Activated CD8-positive, alpha-beta memory T cell treated with anti-CD3 and anti-CD28 coated beads for 24 hours (primary cell): ENCODE measurements at regions not wholly inside any gene's neighbourhood (a gene's known extent, or its start where the extent isn't known, plus 50 kb on each side); places are given as distances from the start of the nearest gene placed in this dataset.

Experiments
- DNase-seq: peaks from one replicate; pipeline ENCODE4 v3.0.0-alpha.2; 2020

GRCh38 chr11:127531167-127531566, 530.6 kb upstream of the KIRREL3 start:
- no peak for DNase-seq

- no peak for DNase-seq
Observed at GRCh38 chr11:127528297-127528696, 527.7 kb upstream of the KIRREL3 start.

- DNase-seq = no peak
Observed at GRCh38 chr11:127524618-127525017, 524.0 kb upstream of the KIRREL3 start.

- DNase-seq = no peak
Observed at GRCh38 chr11:127521413-127521812, 520.8 kb upstream of the KIRREL3 start.

- DNase-seq = no peak
Observed at GRCh38 chr11:127507851-127508250, 507.3 kb upstream of the KIRREL3 start.

- no peak for DNase-seq
Observed at GRCh38 chr11:127506647-127507046, 506.1 kb upstream of the KIRREL3 start.

- DNase-seq = no peak
Observed at GRCh38 chr11:127506126-127506525, 505.6 kb upstream of the KIRREL3 start.

GRCh38 chr11:127496165-127496564, 495.6 kb upstream of the KIRREL3 start:
- DNase-seq = no peak

GRCh38 chr11:127493330-127494022, 492.9 kb upstream of the KIRREL3 start:
- DNase-seq = no peak

GRCh38 chr11:127492029-127492428, 491.5 kb upstream of the KIRREL3 start:
- DNase-seq = no peak

- no peak for DNase-seq
Observed at GRCh38 chr11:127491589-127491988, 491.0 kb upstream of the KIRREL3 start.

GRCh38 chr11:127490896-127491295, 490.3 kb upstream of the KIRREL3 start:
- DNase-seq = no peak

GRCh38 chr11:127485541-127485940, 485.0 kb upstream of the KIRREL3 start:
- DNase-seq = no peak

GRCh38 chr11:127481391-127481790, 480.8 kb upstream of the KIRREL3 start:
- no peak for DNase-seq

GRCh38 chr11:127478826-127479225, 478.3 kb upstream of the KIRREL3 start:
- no peak for DNase-seq

- no peak for DNase-seq
Observed at GRCh38 chr11:127474766-127475165, 474.2 kb upstream of the KIRREL3 start.

- no peak for DNase-seq
Observed at GRCh38 chr11:127472505-127472904, 471.9 kb upstream of the KIRREL3 start.

GRCh38 chr11:127471662-127472061, 471.1 kb upstream of the KIRREL3 start:
- no peak for DNase-seq

- no peak for DNase-seq
Observed at GRCh38 chr11:127470306-127470884, 469.8 kb upstream of the KIRREL3 start.

- DNase-seq = no peak
Observed at GRCh38 chr11:127464325-127464724, 463.8 kb upstream of the KIRREL3 start.

GRCh38 chr11:127462065-127462344, 461.4 kb upstream of the KIRREL3 start:
- DNase-seq = no peak

GRCh38 chr11:127461241-127462064, 460.9 kb upstream of the KIRREL3 start:
- no peak for DNase-seq

GRCh38 chr11:127458561-127458960, 458.0 kb upstream of the KIRREL3 start:
- DNase-seq = no peak

GRCh38 chr11:127454856-127455255, 454.3 kb upstream of the KIRREL3 start:
- DNase-seq = no peak
